GM19239 (cell line): ENCODE measurements at regions not wholly inside any gene's neighbourhood (a gene's known extent, or its start where the extent isn't known, plus 50 kb on each side); places are given as distances from the start of the nearest gene placed in this dataset.
"Not testable (repeated sequence)": the region's sequence is repeated elsewhere in the genome, so short reads cannot be mapped to it uniquely, and the experiment has no call there.

Source experiments
- DNase-seq: peaks from one replicate; pipeline ENCODE4 v3.0.0; 2011; ENCODE audit warnings: low spot score; ENCODE audit not compliant: insufficient read length
- FAIRE-seq: peaks from 2 replicates; lab custom pipeline; 2011; peaks lifted over from hg19 to GRCh38; lab: Jason Lieb, UNC

GRCh38 chr10:94217411-94217810, 145.3 kb downstream of the NOC3L start:
- no peak for DNase-seq

DNA sequence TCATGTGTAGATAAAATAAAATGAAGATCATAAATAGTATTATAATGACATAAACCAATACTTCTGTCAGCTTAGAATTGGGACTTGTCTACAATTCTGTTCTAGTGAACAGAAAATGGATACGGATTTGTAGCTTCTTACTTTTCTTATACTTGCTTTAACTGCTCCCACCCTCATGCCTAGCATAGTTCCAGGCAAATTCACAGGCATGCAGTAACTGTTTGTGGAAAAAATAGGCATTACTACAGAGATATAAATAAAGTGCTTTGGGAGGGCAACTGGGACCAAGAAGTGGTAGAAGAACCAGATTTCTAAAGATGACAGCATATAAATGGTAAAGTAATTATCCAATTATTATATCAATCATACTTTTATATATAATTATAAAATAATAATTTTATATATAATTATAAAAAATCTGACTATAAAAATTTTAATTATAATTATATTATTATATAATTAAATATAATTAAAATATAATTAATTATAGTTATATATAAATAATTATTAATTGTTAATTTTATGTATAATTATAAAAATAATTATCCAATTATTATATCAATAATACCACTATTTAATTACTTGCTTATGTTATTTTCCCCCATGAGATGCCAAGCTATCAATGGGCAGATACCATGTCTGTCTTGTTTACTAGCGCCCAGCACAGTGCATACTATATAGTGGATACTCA, 144.1 kb downstream of the NOC3L start:
- no peak for FAIRE-seq

More at GRCh38 chr10:94217411-94217810, 145.3 kb downstream of the NOC3L start:
- no peak for FAIRE-seq

GRCh38 chr10:94219829-94220228, 142.9 kb downstream of the NOC3L start:
- no peak for FAIRE-seq
- no peak for DNase-seq

More for the DNA sequence above, 144.1 kb downstream of the NOC3L start:
- no peak for DNase-seq

GRCh38 chr10:94220717-94221116, 142.0 kb downstream of the NOC3L start:
- FAIRE-seq (no peak), DNase-seq (no peak)

GRCh38 chr10:94223702-94224370, 138.9 kb downstream of the NOC3L start:
- FAIRE-seq, result no peak
- DNase-seq, result no peak

DNA sequence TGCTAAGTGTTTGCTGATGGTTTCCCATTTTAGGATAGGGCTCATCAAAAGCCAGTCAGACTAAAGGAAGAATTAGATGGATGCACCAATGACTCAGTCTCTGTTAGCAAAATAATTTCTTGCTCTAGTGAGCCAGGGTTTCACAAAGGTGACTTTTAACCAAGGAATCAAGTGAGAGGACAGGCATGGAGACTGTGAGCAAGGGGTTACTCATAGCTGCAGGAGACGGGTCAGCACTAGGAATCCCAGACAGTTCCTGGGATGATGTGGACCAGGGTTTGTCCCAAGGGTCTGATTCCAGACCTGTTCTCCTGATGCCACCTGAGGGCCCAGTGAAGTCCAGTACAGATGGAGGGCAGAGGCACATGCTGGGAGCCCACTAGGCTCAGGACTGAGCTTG, 138.1 kb downstream of the NOC3L start:
- FAIRE-seq, result no peak
- no peak for DNase-seq

DNA sequence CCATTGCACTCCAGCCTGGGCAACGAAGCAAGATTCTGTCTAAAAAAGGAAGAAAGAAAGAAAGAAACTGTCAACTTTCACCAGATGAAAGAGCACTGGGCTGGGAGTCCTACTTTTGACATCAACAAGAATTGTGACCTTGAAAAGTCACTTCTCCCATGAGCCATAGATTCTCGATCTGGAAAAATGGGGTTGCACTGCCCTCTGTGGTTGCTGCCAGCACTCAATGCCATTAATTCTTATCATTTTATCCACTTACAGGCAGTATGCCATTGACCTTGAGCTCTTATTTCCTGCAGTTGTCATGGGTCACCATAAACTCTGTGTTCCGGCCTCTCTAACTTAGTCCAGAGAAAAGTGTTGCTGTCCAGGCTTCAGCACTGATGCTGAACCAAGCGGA, 137.2 kb downstream of the NOC3L start:
- FAIRE-seq (no peak), DNase-seq (no peak)

DNA sequence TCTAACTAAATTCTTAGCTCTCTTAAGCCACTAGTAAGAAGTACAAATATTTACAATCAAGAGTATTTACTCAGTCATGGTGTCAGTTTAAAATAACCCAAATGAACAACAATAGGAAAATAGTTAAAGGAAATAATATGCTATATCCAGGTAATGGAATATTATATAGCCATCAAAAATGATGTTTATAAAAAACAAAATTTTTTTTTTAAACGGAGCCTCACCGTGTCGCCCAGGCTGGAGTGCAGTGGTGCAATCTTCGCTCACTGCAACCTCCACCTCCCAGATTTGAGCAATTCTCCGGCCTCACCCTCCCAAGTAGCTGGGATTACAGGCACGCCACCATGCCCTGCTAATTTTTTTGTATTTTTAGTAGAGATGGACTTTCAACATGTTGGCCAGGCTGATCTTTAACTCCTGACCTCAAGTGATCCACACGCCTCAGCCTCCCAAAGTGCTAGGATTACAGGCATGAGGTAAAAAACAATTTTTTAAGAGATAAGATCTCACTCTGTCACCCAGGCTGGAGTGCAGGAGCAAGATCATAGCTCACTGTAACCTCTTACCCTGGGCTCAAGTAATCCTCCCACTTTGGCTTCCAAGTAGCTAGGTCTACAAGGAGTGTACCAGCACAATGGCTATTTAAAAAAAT, 132.5 kb downstream of the NOC3L start:
- no peak for DNase-seq
- FAIRE-seq, result no peak

GRCh38 chr10:94232711-94233383, 129.9 kb downstream of the NOC3L start:
- FAIRE-seq (no peak), DNase-seq (no peak)

DNA sequence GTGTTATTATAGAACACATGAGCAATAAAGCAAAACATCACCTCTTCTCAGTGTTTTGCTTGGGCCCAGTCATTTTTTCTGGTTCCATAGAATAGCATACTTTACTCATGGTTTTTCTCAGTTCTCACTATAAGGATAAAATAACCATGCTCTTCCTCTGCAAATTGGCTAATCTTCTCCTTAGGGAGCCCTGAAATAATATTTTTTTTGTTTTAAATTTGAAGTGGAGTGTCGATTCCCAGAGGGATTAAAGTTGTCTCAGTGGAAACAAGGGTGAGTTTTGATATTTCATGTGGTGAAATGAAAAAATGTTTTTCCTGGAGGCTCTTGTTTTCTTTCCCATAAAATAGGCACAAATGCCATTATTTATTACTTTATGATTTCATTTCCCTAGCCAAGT, 127.3 kb downstream of the NOC3L start:
- DNase-seq (no peak), FAIRE-seq (no peak)

DNA sequence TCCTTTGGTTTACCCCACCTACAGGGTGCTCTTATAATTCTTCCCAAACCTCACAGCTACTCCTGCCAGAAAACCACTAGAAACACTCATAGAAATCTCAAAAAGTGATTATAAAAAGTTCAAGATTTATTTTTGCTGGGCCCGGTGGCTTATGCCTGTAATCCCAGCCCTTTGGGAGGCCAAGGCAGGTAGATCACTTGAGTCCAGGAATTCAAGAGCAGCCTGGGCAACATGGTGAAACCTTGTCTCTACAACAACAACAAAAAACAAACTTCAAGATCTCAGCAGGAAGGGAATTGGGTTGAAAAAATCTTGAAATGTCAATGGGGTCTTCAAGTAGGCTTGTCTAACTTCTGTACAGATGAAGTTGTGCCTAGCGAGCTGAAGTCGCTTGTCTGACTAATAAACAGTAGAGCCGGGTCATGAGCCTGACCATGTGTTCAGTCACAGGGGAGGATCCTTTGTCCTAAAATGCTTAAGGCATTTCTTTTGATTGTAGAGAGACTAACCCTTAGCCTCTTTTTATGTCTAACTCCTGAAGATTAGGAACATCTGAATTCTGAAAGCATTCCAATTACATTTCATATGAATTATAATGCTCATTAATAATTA, 124.6 kb downstream of the NOC3L start:
- no peak for FAIRE-seq
- no peak for DNase-seq

DNA sequence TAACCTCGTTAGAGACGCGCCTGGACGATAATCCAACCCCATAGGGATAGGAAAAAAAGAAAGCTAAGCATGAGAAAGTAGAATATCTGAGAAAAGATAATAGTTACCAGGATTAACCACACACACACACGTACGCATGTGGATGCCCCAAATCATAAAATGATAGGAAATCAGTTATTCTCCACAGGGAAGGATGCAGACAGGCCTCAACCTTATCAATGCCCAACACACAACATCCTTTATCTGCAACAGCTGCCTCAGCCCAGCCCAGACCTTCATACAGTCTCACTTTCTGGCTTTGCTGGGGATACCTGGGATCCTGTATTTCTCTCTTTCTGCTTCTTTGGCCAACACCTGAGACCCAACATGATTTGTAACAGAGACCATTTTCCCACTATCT, 123.0 kb downstream of the NOC3L start:
- no peak for FAIRE-seq
- DNase-seq, result no peak

- DNase-seq (no peak), FAIRE-seq (no peak)
Measured at GRCh38 chr10:94240491-94240890, 122.2 kb downstream of the NOC3L start.

GRCh38 chr10:94240901-94241300, 121.8 kb downstream of the NOC3L start:
- DNase-seq (no peak), FAIRE-seq (peak; percentile 40)

DNA sequence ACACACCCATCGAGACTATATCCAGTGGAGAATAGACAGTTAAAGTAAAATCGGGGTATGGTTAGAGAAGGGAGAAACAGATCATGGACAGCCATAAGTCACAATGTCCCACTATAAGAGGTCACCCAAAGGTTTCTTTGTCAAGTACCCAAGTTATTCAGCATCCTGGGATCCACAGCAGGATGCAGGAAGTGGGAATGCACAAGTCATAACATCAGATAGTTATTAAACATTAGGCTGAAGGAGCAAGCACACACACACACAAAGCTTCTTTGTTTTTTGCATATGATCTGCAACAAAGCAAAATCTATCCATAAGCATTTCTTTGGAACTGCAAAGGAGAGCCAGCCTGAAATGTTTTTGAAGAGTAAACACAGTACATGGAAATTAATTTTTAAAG, 111.6 kb downstream of the NOC3L start:
- DNase-seq (no peak), FAIRE-seq (no peak)

- no peak for FAIRE-seq
- DNase-seq, result no peak
Measured at GRCh38 chr10:94251568-94251967, 111.2 kb downstream of the NOC3L start.

- not testable (repeated sequence) for FAIRE-seq
Measured at GRCh38 chr10:94257407-94257806, 105.3 kb downstream of the NOC3L start.

GRCh38 chr10:94260455-94260854, 102.3 kb downstream of the NOC3L start:
- no peak for DNase-seq

More at GRCh38 chr10:94257407-94257806, 105.3 kb downstream of the NOC3L start:
- not testable (repeated sequence) for DNase-seq

GRCh38 chr10:94264085-94264484, 98.7 kb downstream of the NOC3L start:
- DNase-seq, result no peak
- FAIRE-seq, result no peak

More at GRCh38 chr10:94260455-94260854, 102.3 kb downstream of the NOC3L start:
- no peak for FAIRE-seq

GRCh38 chr10:94266091-94266490, 96.6 kb downstream of the NOC3L start:
- FAIRE-seq (no peak), DNase-seq (no peak)
